ENCODE measurements at regions not wholly inside any gene's neighbourhood (a gene's known extent, or its start where the extent isn't known, plus 50 kb on each side); places are given as distances from the start of the nearest gene placed in this dataset.
A peak's percentile ranks its signal among the peaks of the same experiment; 100 is the strongest.

- DNase-seq (ENCODE audit: low spot score): no peak
Observed at GRCh38 chr18:37742436-37742835, 176.8 kb upstream of the CELF4 start.

GRCh38 chr18:37741032-37741623 lies 175.5 kb upstream of the CELF4 start:
- DNase-seq (ENCODE audit: low spot score): no peak

DNA sequence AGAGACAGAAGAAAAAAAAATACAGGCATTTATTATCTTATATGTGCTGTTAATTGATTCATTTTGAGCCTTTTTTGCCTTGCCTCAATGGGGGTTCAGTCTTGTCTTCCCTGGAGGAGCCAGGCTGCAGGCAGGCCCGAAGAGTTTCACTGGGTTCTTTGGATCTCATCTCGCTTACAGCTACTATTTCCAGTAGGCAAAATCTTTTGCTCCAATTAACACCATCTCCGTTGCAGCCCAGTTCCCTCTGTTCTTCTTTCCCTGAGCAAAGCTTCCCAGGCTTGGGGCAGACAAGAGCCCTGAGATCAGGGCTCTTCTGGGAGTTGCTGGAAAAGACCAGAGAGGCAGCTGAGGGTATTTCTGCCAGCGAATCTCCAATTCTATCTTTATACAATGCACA lies 168.8 kb upstream of the CELF4 start:
- DNase-seq (ENCODE audit: low spot score): no peak

DNA sequence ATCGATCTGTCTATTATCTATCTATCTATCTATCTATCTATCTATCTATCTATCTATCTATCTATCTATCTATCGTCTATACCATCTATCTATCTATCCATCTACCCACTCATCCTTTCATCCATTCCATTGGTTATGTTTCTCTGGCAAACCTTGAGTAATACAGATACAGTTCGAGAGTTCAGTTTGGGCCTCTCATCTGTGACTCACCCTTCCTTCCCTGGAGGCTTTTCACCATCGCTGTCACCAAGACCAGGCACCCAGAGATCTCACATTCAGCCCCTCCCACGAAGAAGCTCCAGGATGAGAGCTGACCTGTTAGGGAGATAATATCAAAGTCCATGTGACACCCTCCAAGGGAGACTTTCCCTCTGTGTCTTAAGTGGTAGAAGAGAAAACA lies 164.1 kb upstream of the CELF4 start:
- no peak for DNase-seq (ENCODE audit: low spot score)

DNA sequence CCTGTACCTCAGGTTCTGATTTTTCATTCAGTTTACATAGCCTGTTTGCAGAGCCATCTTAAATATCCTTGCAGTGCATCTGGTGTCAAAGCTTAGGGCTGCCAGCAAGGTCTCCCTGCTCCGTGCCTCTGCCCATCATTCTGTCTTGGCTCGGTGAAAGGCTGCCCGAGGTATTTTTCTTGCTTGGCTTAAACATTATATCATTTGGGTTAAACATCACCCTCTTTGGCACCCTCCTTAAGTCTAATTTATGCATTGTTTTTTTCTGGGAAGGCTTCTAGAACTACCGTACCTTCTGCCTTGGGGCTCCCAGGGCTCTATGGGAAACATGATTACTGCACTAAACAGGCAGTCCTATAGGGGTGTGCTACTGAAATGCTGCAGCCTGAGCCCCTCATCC lies 158.6 kb upstream of the CELF4 start:
- no peak for DNase-seq (ENCODE audit: low spot score)

- DNase-seq (ENCODE audit: low spot score): no peak
Observed at GRCh38 chr18:37721544-37722522, 156.2 kb upstream of the CELF4 start.

GRCh38 chr18:37720663-37721062 lies 155.1 kb upstream of the CELF4 start:
- DNase-seq (ENCODE audit: low spot score): no peak

DNA sequence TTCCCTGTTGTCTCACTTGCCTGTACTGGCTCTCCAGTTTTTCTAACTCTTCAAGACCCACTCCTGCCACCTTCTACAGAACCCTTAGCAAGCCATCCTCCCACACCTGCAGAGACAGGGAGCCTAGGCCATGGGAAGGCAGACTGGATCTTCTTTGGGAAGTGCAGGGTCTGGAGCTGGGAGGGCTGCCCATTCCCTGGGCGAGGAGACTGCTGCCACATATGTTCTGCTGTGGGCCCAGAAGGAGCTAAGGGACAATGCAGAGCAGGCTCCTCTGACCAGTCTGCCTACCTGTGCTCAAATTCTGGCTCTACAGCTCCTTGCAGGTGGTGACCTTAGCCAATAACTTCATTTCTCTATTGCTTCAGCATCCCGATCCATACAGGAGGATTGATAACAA lies 152.1 kb upstream of the CELF4 start:
- no peak for DNase-seq (ENCODE audit: low spot score)

- no peak for DNase-seq (ENCODE audit: low spot score)
Observed at GRCh38 chr18:37717098-37717497, 151.5 kb upstream of the CELF4 start.

DNA sequence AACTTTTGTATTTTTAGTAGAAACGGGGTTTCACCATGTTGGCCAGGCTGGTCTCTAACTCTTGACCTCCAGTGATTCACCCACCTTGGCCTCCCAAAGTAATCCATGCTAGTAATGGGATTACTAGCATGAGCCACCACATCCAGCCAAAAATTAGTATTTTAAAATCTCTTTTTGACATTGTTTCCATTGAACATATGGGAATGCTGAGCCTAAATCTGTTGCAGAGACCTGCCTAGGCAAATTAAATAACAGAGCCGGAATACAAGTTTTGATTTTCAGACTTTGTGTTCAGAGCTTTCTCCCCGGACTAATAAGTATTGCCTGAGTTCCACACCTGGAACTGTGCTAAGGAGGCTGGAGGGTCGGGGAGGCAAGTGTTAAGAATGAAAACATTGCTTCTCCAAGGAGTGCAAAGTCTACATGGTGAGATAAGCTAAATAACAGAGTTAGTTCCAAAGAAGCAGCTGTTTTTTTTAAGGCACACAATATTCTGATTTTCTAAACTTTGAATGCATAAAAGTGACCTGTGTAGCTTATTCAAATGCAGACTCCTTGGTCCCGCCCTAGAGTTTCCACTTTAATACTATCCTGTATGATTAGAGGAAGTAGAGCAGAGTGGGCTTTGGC lies 150.6 kb upstream of the CELF4 start:
- DNase-seq (ENCODE audit: low spot score): no peak

- DNase-seq (ENCODE audit: low spot score): peak; percentile 25
Observed at GRCh38 chr18:37714691-37715090, 149.1 kb upstream of the CELF4 start.

DNA sequence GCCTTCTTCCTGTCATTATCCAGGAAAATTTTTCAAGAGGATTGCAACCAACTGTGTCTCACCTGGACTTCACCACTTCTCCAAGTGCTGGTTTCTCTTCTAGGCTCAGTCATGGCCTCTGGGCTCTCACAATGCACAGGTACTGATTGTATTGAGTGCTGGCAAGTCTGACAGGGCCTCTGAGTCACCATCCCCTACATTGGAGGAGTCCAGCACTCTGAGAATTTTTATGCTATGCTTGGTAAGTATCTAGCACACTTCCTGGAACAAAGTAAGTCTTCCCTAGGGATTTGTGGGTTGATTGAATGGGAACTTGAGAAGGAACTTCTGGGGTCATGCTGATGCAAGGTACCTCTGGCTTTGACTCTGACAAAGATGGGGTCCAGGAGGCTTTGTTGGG lies 147.2 kb upstream of the CELF4 start:
- no peak for DNase-seq (ENCODE audit: low spot score)

- no peak for DNase-seq (ENCODE audit: low spot score)
Observed at GRCh38 chr18:37711766-37712505, 146.3 kb upstream of the CELF4 start.

- no peak for DNase-seq (ENCODE audit: low spot score)
Observed at GRCh38 chr18:37710726-37711125, 145.1 kb upstream of the CELF4 start.

DNA sequence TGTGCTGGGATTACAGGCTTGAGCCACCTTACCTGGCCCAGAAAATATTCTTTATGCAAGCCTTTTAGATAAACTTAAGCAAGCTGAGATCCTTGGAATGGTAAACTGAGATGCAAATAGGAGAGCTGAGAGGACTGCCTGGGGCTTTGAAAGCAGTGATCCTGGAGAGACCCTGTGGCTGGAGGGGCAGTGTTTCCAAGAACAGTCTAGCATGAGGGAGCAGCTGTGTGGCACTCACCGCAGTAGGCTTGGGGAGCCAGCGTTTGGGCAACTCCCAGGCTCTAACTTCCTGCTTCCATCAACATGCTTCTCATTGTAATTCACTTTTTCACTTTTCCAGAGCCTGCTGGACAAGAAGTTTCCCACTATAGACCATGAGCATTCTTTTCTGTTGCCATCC lies 144.1 kb upstream of the CELF4 start:
- DNase-seq (ENCODE audit: low spot score): no peak

- DNase-seq (ENCODE audit: low spot score): no peak
Observed at GRCh38 chr18:37705016-37705415, 139.4 kb upstream of the CELF4 start.

GRCh38 chr18:37702841-37703240 lies 137.2 kb upstream of the CELF4 start:
- DNase-seq (ENCODE audit: low spot score): peak; percentile 49

DNA sequence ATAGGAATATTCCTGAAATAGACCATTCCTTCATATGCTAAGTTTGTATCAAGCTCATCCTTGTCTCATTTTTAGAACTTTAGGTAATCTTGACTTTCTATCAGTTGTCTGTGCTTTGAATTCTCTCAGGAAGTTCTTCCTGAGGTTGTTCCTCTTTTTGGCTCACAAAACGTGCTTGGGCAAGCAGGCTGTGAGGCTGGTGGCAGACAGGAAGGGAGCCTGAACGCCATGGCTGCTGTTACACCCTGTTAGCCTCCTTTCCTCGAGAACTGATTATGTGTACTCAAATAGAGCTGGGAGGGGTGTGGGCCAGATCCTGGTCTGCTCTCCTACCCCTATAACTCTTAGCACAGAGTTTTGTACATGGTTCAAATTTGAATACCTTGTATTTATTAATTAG lies 136.4 kb upstream of the CELF4 start:
- DNase-seq (ENCODE audit: low spot score): peak; percentile 21

DNA sequence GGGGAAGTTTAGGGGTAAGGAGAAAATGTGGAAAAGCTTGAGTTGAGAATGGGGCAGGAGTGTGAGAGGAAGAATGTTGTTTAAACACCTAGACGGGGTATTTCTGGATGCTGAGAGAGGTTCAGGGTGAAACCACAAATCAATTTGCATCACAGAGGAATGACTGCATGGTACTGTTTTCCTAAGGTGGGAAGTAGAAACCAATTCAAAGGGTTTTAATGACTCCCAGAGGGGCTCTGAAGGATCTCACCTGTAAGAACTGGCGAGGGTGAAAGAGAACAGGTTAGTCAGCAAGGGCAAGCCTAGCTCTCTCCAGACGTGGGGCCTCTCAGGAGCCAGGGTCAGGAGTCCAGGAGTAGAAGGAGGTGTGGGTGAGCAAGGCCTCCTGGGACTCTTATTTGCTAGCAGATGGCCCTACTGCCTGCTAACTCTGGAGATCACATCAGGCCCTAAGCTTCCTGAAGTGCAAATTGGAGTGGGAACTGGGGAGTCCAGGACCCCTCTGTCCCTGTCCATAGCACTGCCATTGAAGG lies 133.0 kb upstream of the CELF4 start:
- no peak for DNase-seq (ENCODE audit: low spot score)

DNA sequence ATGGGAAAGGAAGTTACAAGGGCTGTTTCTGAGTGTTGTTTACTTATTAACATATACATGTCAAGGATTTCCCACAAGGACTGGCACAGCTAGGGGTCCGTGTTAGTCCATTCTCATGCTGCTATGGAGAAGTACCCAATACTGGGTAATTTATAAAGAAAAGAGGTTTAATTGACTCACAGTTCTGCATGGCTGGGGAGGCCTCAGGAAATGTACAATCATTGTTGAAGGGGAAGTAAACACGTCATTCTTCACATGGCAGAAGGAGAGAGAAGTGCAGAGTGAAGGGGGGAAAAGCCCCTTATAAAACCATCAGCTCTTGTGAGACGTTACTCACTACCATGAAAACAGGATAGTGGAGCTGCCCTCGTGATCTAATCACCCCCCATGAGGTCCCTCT lies 128.9 kb upstream of the CELF4 start:
- no peak for DNase-seq (ENCODE audit: low spot score)

DNA sequence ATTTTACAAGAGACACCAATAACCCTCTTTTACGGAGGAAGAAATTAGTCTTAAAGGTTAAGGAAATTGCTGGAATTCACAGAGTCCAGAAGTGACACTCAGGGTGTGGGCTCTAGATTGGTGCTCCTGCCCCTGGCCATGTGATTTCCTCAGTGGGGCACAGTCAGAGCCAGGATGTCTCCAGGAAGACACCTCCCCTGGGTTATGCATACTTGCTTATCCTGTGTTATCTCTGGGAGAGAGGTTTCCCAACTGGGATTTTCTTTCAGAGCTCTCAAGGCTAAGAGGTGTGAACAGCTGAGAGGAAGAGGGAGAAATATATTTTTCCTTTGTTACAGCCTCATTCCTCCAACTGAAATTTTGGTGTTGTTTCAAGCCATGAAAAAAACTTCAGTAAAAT lies 125.6 kb upstream of the CELF4 start:
- no peak for DNase-seq (ENCODE audit: low spot score)

- no peak for DNase-seq (ENCODE audit: low spot score)
Observed at GRCh38 chr18:37689841-37690240, 124.2 kb upstream of the CELF4 start.

All from Ammon's horn (tissue), 1 donor.